Type B pancreatic cell (in vitro differentiated cells): ENCODE measurements at regions not wholly inside any gene's neighbourhood (a gene's known extent, or its start where the extent isn't known, plus 50 kb on each side); places are given as distances from the start of the nearest gene placed in this dataset.

Experiments
- DNase-seq: peaks from one replicate; pipeline ENCODE4 v3.0.0; 2021; ENCODE audit warnings: mixed read lengths; ENCODE audit not compliant: unreplicated experiment; ENCODE audit errors: extremely low spot score
- H3K27ac Mint-ChIP-seq: 2 replicates; pipeline ENCODE4 v1.8.0; 2021; ENCODE audit warnings: mild to moderate bottlenecking, mixed read lengths
- H3K27me3 Mint-ChIP-seq: 2 replicates; pipeline ENCODE4 v1.8.0; 2021; ENCODE audit warnings: mixed read lengths
- H3K36me3 Mint-ChIP-seq: 2 replicates; pipeline ENCODE4 v1.8.0; 2021; ENCODE audit warnings: mixed read lengths
- H3K4me1 Mint-ChIP-seq: one replicate; pipeline ENCODE4 v1.8.0; 2021; ENCODE audit warnings: mixed read lengths; ENCODE audit not compliant: unreplicated experiment
- H3K4me3 Mint-ChIP-seq: 2 replicates; pipeline ENCODE4 v1.8.0; 2021; ENCODE audit warnings: mild to moderate bottlenecking, mixed read lengths
- H3K9me3 Mint-ChIP-seq: 2 replicates; pipeline ENCODE4 v1.8.0; 2021; ENCODE audit warnings: mixed read lengths
- TF ChIP-seq, protein P1 (sequence below): fragments of 200-600 bp; sonication (generic); conservative IDR thresholded peaks from 2 replicates; pipeline ENCODE4 v1.5.0; 2021; ENCODE audit warnings: antibody characterized with exemption, mild to moderate bottlenecking

DNA sequence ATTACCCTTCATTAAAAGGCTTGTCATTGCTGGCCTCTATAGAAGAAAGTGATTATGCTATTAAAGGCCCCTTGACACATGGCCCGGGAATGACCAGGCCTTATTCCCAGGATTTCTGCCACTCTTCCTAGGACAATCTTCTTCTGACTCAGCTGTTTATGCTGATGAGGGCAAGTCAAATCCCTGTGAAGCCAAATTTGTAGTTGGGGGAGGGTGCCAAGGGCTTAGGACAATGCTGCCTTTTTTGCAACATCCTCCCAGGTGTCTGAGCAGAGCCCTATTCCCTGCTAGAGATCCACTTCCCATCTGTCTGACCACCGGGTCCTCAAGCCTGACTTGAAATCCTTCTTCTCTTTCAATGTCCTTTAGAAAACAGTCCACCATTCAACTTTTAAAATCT lies 230.7 kb upstream of the SRRM4 start:
- peaks cover 7% of the 10 kb centered on the region for H3K27me3 Mint-ChIP-seq
- no peaks in the 10 kb centered on the region for H3K36me3 Mint-ChIP-seq
- TF ChIP-seq, protein P1, sequence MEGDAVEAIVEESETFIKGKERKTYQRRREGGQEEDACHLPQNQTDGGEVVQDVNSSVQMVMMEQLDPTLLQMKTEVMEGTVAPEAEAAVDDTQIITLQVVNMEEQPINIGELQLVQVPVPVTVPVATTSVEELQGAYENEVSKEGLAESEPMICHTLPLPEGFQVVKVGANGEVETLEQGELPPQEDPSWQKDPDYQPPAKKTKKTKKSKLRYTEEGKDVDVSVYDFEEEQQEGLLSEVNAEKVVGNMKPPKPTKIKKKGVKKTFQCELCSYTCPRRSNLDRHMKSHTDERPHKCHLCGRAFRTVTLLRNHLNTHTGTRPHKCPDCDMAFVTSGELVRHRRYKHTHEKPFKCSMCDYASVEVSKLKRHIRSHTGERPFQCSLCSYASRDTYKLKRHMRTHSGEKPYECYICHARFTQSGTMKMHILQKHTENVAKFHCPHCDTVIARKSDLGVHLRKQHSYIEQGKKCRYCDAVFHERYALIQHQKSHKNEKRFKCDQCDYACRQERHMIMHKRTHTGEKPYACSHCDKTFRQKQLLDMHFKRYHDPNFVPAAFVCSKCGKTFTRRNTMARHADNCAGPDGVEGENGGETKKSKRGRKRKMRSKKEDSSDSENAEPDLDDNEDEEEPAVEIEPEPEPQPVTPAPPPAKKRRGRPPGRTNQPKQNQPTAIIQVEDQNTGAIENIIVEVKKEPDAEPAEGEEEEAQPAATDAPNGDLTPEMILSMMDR = no peak
- H3K27ac Mint-ChIP-seq = no peak overlapping the region
- DNase-seq = no peak
- H3K4me1 Mint-ChIP-seq = no peaks in the 10 kb centered on the region
- no peaks in the 10 kb centered on the region for H3K9me3 Mint-ChIP-seq
- H3K4me3 Mint-ChIP-seq = no peak overlapping the region

DNA sequence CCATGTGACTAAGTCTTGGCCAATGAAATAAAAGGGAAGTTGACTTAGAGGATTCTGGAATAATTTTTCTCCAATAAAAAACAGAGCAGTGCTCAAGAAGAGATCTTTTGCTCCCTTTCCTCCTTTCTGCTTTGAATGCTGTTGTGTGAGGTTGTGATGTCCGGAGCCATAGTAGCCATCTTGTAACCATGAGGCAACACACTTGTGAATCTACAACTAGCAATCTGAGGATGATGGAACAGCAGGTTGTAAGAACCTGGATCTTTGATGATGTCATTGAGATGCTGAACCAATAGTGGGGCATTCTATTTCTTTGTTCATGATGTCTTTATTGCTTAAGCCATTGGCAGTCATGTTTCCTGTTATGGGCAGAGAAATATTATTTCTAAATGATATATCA lies 230.0 kb upstream of the SRRM4 start:
- TF ChIP-seq, protein P1 = no peak
- no peaks in the 10 kb centered on the region for H3K4me1 Mint-ChIP-seq
- H3K27me3 Mint-ChIP-seq = peaks cover 13% of the 10 kb centered on the region
- H3K36me3 Mint-ChIP-seq = no peaks in the 10 kb centered on the region
- no peak for DNase-seq
- H3K27ac Mint-ChIP-seq = no peak overlapping the region
- no peak overlapping the region for H3K4me3 Mint-ChIP-seq
- H3K9me3 Mint-ChIP-seq = no peaks in the 10 kb centered on the region

DNA sequence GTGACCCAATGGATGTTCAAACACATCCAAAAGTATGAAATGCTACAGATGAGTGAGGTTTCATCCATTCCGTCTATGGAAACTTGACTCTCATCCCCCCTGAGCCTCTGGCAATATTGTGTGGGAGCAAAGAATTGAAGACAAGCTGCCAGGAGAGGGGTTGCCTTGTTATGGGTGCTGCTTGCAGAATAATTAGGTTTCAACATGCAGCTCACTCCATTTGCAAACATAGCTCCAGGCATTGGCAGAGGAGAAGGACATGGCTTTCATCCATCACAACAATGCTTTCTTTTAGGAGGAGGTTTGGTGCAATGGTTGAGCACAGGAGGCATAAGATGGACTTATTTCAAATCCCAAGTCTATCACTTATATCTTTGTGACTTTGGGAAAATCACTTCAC lies 220.7 kb upstream of the SRRM4 start:
- Mint-ChIP-seq H3K27me3 (peaks cover 22% of the 10 kb centered on the region), H3K36me3 (no peaks in the 10 kb centered on the region), H3K9me3 (no peaks in the 10 kb centered on the region), H3K4me1 (no peaks in the 10 kb centered on the region), H3K27ac (no peak overlapping the region), H3K4me3 (no peak overlapping the region)
- no peak for DNase-seq
- TF ChIP-seq, protein P1 = no peak

DNA sequence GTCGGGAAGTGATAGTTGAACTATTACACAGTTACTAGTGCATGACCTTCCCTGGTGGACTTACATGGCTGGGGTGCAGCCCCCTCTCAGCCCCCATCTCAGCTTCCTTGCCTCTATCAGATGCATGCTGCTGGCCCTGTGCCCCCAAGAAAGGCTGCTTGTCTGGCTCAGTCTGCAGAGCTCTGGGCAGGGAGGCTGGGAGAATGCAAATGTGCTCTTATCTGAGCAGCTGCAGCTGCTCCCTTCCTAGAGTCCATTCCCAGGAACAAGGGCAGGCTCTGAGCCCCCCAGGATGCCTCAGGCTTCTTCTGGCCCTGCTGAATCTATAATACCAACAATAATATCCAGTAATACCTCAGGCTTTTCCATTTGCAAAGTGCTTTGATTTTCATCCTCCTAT lies 218.1 kb upstream of the SRRM4 start:
- DNase-seq = no peak

DNA sequence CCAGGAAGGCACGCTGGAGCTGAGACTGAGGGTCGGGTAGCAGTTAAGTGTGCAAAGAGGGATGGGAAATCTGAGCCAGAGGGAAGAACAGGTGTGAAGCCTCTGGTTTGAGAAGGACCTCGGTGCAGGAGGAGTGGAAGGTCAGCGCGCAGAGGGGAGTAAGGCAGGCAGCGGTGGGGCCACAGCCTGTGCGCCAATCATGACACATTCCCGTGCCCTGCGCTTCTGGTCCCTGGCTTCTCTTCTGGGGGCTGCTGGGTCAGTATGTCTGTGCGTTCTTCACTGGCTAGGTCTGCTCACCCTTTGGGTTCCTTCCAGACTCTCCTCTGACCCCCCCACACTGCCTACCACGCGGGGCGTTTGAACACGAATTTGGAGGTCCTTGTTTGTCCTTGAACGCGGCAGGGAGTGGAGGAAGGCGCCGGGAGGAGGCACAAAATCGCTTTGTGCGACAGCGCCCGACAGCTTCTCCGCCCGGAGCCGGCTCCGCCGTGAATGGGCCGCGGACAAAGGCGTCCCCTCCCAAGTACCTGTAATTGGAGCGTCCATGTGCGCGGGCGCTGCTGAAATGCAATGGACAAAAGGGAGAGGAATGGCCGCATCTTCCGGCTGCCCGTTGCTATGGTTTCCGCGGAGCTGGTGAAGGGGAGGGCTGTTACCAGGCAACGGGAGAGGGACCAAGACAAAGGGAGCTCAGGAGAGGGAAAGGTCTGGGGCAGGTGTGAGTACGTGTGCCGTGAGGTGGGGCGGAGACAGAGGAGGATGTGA lies 207.2 kb upstream of the SRRM4 start:
- no peak for DNase-seq
- Mint-ChIP-seq H3K4me1 (peaks cover 4% of the 10 kb centered on the region), H3K27me3 (peaks cover 85% of the 10 kb centered on the region), H3K4me3 (peak overlapping the region; percentile 20), H3K9me3 (no peaks in the 10 kb centered on the region), H3K27ac (no peak overlapping the region), H3K36me3 (no peaks in the 10 kb centered on the region)
- TF ChIP-seq, protein P1 = no peak

More for the DNA sequence above, 218.1 kb upstream of the SRRM4 start:
- H3K4me1 Mint-ChIP-seq = no peaks in the 10 kb centered on the region
- peaks cover 19% of the 10 kb centered on the region for H3K27me3 Mint-ChIP-seq
- no peaks in the 10 kb centered on the region for H3K36me3 Mint-ChIP-seq
- H3K27ac Mint-ChIP-seq = no peak overlapping the region
- TF ChIP-seq, protein P1 = no peak
- H3K9me3 Mint-ChIP-seq = no peaks in the 10 kb centered on the region
- no peak overlapping the region for H3K4me3 Mint-ChIP-seq
